Keratinocyte (primary cell): ENCODE measurements at regions not wholly inside any gene's neighbourhood (a gene's known extent, or its start where the extent isn't known, plus 50 kb on each side); places are given as distances from the start of the nearest gene placed in this dataset.

Experiments
- CTCF ChIP-seq, 3 experiments: IDR thresholded peaks in 1 of 3; conservative IDR thresholded peaks in 1 of 3; optimal IDR thresholded peaks in 1 of 3; 2 replicates in 2 of 3; 3 replicates in 1 of 3; pipeline versions ENCODE3 to v1.5.1; 2011; ENCODE audit warnings: low read length in 3 of 3, mild to moderate bottlenecking in 3 of 3, moderate library complexity in 2 of 3, control low read depth in 1 of 3, inconsistent platforms in 1 of 3; ENCODE audit not compliant: insufficient read depth in 2 of 3; ENCODE audit errors: extremely low read depth in 1 of 3
- EZH2 ChIP-seq: IDR thresholded peaks from one replicate; pipeline ENCODE4 v1.6.1; 2012; ENCODE audit warnings: inconsistent platforms, mild to moderate bottlenecking, low read length, moderate library complexity

- TF ChIP-seq EZH2: no peak
- TF ChIP-seq CTCF (optimal IDR thresholded peaks at IDR 0.05 in 1 of 3, IDR thresholded peaks at IDR 0.05 in 1 of 3, conservative IDR thresholded peaks at IDR 0.05 in 1 of 3; ENCODE audit: extremely low read depth in 1 of 3, insufficient read depth in 2 of 3, low read length in 3 of 3): no peak
Observed at GRCh38 chr6:117174835-117175360, 90.5 kb upstream of the VGLL2 start.
